Activated CD8-positive, alpha-beta memory T cell treated with anti-CD3 and anti-CD28 coated beads, Interleukin-2, amount 50 U/mL, for 4 hours (primary cell): ENCODE measurements at regions not wholly inside any gene's neighbourhood (a gene's known extent, or its start where the extent isn't known, plus 50 kb on each side); places are given as distances from the start of the nearest gene placed in this dataset.
A peak's percentile ranks its signal among the peaks of the same experiment; 100 is the strongest.

Experiments
- DNase-seq: peaks from one replicate; pipeline ENCODE4 v3.0.0-alpha.2; 2020

GRCh38 chr4:123545667-123546572 lies 149.3 kb downstream of the SPRY1 start:
- DNase-seq, result no peak

GRCh38 chr4:123546573-123547060 lies 150.0 kb downstream of the SPRY1 start:
- no peak for DNase-seq

- no peak for DNase-seq
Observed at GRCh38 chr4:123547216-123548165, 150.9 kb downstream of the SPRY1 start.

GRCh38 chr4:123553279-123553678 lies 156.7 kb downstream of the SPRY1 start:
- no peak for DNase-seq

- no peak for DNase-seq
Observed at GRCh38 chr4:123553733-123554637, 157.4 kb downstream of the SPRY1 start.

GRCh38 chr4:123554801-123555232 lies 158.2 kb downstream of the SPRY1 start:
- no peak for DNase-seq

GRCh38 chr4:123555233-123555806 lies 158.7 kb downstream of the SPRY1 start:
- DNase-seq, result no peak

GRCh38 chr4:123555807-123556273 lies 159.2 kb downstream of the SPRY1 start:
- no peak for DNase-seq

- DNase-seq, result no peak
Observed at GRCh38 chr4:123556526-123556925, 159.9 kb downstream of the SPRY1 start.

- DNase-seq, result no peak
Observed at GRCh38 chr4:123557857-123558536, 161.4 kb downstream of the SPRY1 start.

- no peak for DNase-seq
Observed at GRCh38 chr4:123558865-123559264, 162.3 kb downstream of the SPRY1 start.

- no peak for DNase-seq
Observed at GRCh38 chr4:123559955-123560871, 163.6 kb downstream of the SPRY1 start.

- no peak for DNase-seq
Observed at GRCh38 chr4:123561525-123561924, 164.9 kb downstream of the SPRY1 start.

GRCh38 chr4:123562994-123563750 lies 166.6 kb downstream of the SPRY1 start:
- no peak for DNase-seq

- DNase-seq, result peak; percentile 44
Observed at GRCh38 chr4:123564758-123565346, 168.3 kb downstream of the SPRY1 start.

GRCh38 chr4:123568936-123569335 lies 172.3 kb downstream of the SPRY1 start:
- no peak for DNase-seq

- DNase-seq, result no peak
Observed at GRCh38 chr4:123569541-123569940, 172.9 kb downstream of the SPRY1 start.

- no peak for DNase-seq
Observed at GRCh38 chr4:123573866-123574508, 177.4 kb downstream of the SPRY1 start.
